Esophagus squamous epithelium (tissue), 4 donors: ENCODE measurements at regions not wholly inside any gene's neighbourhood (a gene's known extent, or its start where the extent isn't known, plus 50 kb on each side); places are given as distances from the start of the nearest gene placed in this dataset.
A peak's percentile ranks its signal among the peaks of the same experiment; 100 is the strongest.

Experiments
- POLR2A ChIP-seq, 4 donors: fragments of 450-650 bp; IDR thresholded peaks; one replicate each; pipeline ENCODE4 v1.6.1; 2017; ENCODE audit warnings: antibody characterized with exemption in 4 of 4, mild to moderate bottlenecking in 4 of 4, moderate library complexity in 3 of 4
- TF ChIP-seq, protein P1 (sequence below), 6 experiments: fragments of 450-650 bp in 4 of 6; fragments of 200-600 bp in 2 of 6; sonication (generic) in 2 of 6; IDR thresholded peaks; one replicate each; pipeline ENCODE4 v1.5.1; 2016 to 2019; ENCODE audit warnings: antibody characterized with exemption in 6 of 6, mild to moderate bottlenecking in 4 of 6, moderate library complexity in 4 of 6

- TF ChIP-seq, protein P1, sequence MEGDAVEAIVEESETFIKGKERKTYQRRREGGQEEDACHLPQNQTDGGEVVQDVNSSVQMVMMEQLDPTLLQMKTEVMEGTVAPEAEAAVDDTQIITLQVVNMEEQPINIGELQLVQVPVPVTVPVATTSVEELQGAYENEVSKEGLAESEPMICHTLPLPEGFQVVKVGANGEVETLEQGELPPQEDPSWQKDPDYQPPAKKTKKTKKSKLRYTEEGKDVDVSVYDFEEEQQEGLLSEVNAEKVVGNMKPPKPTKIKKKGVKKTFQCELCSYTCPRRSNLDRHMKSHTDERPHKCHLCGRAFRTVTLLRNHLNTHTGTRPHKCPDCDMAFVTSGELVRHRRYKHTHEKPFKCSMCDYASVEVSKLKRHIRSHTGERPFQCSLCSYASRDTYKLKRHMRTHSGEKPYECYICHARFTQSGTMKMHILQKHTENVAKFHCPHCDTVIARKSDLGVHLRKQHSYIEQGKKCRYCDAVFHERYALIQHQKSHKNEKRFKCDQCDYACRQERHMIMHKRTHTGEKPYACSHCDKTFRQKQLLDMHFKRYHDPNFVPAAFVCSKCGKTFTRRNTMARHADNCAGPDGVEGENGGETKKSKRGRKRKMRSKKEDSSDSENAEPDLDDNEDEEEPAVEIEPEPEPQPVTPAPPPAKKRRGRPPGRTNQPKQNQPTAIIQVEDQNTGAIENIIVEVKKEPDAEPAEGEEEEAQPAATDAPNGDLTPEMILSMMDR (IDR thresholded peaks at IDR 0.05) = peak in 2 of 6 experiments; percentile 9 to 22
- no peak for TF ChIP-seq POLR2A (IDR thresholded peaks at IDR 0.05)
Observed at GRCh38 chr14:65170768-65171507, 68.6 kb upstream of the MAX start.
